Astrocyte of the hippocampus (primary cell): ENCODE measurements at regions not wholly inside any gene's neighbourhood (a gene's known extent, or its start where the extent isn't known, plus 50 kb on each side); places are given as distances from the start of the nearest gene placed in this dataset.

ENCODE experiments used
- DNase-seq: peaks from one replicate; pipeline ENCODE4 v3.0.0; 2011; ENCODE audit warnings: low read depth, low spot score

DNA sequence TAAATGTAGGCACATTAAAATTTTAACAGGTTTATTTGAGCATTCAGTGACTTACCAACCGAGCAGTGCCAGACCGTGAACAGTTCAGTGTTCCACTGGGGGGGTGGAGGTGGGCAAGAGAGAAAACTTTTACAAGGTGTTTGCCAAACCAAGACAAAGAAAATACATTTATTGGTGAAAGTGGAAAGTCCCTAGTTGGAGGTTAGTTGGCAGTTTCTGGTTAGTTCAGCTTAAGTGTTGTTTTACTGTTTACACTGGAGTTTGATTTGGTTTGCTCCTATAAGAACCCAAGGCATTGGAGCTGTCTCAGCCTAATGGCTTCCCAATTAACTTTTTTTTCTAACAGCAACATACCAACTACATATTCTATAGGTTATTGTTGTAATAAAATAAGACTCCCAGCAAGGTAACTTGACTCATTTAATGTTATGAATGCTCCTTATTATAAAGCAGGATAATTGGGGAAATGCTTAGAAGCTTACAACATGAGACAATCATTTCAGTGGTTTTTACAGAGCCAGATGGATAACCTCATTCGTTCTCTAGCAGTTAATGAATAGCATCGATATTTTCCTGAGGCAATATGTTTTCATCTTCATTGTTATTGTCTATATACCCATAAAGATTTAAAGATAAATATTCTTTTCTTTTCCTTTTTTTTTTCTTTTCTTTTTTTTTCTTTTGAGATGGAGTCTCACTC, 115.8 kb downstream of the ETNK1 start:
- peak; percentile 82 for DNase-seq

- DNase-seq, result no peak
Measured at GRCh38 chr12:22743700-22744099, 118.7 kb downstream of the ETNK1 start.

- DNase-seq, result no peak
Measured at GRCh38 chr12:22744197-22744596, 119.2 kb downstream of the ETNK1 start.

GRCh38 chr12:22746720-22747119, 121.7 kb downstream of the ETNK1 start:
- no peak for DNase-seq

- no peak for DNase-seq
Measured at GRCh38 chr12:22755629-22756028, 130.7 kb downstream of the ETNK1 start.

- no peak for DNase-seq
Measured at GRCh38 chr12:22759769-22760674, 135.1 kb downstream of the ETNK1 start.

- no peak for DNase-seq
Measured at GRCh38 chr12:22765421-22766130, 140.6 kb downstream of the ETNK1 start.

DNA sequence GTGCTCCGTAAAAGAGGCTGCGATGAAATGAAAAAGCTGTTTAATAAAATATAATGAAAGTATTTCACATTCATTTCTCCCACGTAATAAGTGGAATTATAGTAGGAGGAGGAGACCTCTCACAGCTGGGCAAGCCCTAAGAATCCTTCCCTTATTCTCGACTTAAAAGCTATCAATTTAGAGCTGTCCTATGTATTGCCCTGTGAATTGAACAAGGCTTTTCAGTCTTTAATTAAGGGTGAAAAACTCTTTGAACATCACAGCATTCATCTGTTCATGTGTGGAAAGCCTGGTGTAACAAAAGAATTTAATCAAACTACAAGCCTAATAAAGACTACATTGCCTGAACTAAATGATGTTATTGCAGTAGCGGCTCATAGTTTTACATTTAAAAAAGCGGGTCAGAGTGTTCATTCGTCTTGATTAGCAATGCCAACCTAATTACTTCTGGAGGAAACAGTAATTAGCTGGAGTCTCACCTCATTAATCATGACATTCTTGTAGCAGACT, 142.0 kb downstream of the ETNK1 start:
- DNase-seq, result no peak

GRCh38 chr12:22781339-22781738, 156.4 kb downstream of the ETNK1 start:
- DNase-seq, result no peak

- no peak for DNase-seq
Measured at GRCh38 chr12:22787557-22787956, 162.6 kb downstream of the ETNK1 start.

- DNase-seq, result no peak
Measured at GRCh38 chr12:22788913-22789312, 163.9 kb downstream of the ETNK1 start.

GRCh38 chr12:22792138-22792537, 167.2 kb downstream of the ETNK1 start:
- DNase-seq, result no peak

GRCh38 chr12:22794017-22794416, 169.0 kb downstream of the ETNK1 start:
- DNase-seq, result no peak

DNA sequence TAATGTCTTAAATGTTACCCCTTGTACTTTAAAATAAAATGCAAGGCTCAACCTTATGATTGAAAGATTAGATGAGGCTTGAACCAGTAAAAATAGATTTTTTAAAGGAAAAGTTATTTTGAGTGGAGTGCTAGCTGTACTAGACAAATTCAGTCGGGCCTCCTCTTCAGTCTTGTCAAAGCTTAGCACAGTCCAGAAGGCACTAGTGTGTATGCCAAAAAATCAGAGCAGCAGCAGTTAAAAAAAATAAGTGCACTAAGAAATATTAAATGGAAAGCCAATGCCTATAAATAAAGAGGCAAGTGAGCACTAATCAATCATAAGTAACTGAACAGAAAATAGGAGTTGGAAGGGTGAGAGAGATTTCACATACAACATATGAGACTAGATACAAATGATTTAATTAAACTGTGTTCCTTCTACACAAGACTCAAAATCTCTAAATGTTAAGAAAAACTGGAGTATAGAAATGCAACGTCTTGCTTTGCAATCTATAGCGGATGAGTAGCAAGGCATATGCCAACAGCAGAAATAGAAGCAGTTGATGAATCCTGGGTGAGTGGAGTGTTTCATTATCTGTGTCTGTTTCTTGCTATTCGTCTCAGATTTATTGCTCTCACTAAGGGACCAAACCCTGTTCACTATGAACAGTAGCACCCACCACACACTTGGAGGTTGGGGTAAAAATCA, 172.1 kb downstream of the ETNK1 start:
- DNase-seq, result no peak

GRCh38 chr12:22797701-22798100, 172.7 kb downstream of the ETNK1 start:
- no peak for DNase-seq

DNA sequence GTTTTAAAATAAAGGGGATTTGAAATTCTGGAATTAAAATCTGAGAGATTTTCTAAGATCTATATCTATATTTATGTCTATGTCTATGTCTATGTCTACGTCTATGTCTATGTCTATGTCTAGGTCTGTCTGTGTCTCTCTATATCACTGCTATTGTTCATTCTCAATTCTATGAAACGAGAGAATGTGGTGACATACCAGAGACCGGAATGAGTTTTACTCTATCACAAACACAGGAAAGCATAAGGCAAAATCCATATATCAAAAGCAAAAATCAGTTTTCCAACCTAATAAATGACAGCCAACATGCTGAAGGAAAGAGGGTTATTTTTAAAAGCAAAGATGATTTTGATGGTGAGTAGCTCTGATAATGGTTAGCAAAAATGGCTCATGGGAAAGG, 173.1 kb downstream of the ETNK1 start:
- DNase-seq, result no peak

DNA sequence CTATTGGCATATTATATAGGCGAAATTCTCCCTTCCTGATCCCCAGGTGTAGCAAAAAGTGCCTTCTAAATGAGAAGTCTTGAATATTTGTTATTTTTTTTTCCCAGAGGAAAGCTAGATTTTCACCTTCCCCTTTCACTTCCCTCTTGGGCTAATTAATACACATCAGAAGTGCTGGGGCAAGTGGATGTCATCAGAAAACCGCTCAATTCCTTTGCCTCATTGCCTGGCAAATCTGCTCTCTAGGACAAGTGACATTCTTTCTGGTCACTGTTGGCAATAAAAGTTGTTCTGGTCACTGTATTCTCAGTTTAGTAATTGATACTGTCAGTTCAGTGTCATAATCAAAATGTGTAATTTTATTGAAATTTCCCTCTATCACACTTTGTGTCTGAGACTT, 174.5 kb downstream of the ETNK1 start:
- DNase-seq, result no peak

- no peak for DNase-seq
Measured at GRCh38 chr12:22800332-22800731, 175.4 kb downstream of the ETNK1 start.

GRCh38 chr12:22802883-22803630, 178.1 kb downstream of the ETNK1 start:
- no peak for DNase-seq

DNA sequence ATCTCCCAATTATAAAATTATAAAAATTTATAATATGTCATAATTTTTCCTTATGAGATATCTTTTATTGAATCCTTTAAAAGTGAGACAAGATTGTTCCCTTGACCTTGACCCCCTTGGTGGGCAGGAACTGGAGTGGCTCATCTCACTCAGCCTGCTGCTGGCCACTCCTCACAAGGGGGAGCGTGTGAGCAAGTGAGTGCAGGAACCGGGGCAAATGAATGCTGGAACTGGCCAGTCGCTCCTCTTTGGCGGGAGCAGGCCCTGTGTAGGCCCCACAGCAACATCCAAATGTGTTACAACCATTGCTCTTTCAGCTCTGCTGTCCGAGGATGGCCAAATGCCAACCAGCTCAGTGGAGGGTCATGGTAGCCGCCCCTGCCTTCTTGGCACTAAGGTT, 178.8 kb downstream of the ETNK1 start:
- no peak for DNase-seq

- no peak for DNase-seq
Measured at GRCh38 chr12:22808860-22809259, 183.9 kb downstream of the ETNK1 start.
